HG02981 (cell line): ENCODE measurements at regions not wholly inside any gene's neighbourhood (a gene's known extent, or its start where the extent isn't known, plus 50 kb on each side); places are given as distances from the start of the nearest gene placed in this dataset.
"Not testable (repeated sequence)": the region's sequence is repeated elsewhere in the genome, so short reads cannot be mapped to it uniquely, and the experiment has no call there.

ENCODE experiments used
- ATAC-seq: cut with Tn5 transposase; IDR thresholded peaks from one replicate; pipeline ENCODE4 v1.9.1; 2021; ENCODE audit warnings: mild to moderate bottlenecking, moderate library complexity; ENCODE audit not compliant: unreplicated experiment

DNA sequence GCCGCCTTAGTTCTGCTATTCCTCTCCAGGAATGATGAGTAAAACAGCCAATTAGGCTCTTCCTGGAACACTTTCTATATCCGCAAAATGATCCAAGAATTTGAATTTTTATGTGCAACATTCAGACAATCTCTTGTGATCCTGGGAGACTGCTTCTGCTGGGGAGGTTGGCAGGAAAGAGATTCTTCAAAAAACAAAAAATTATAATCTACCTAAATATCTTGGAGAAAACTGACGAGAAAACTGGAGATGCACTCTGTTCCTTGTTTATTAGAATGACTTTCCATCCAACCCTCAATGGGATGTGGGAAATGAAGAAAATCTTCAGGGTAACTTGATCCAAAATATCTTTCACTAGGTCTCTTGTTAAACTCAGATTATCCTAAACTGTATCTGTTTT, 346.3 kb upstream of the UBE2E2 start:
- ATAC-seq, result no peak

- ATAC-seq, result no peak
Measured at GRCh38 chr3:22858486-22858885, 344.6 kb upstream of the UBE2E2 start.

GRCh38 chr3:22859618-22860017, 343.5 kb upstream of the UBE2E2 start:
- ATAC-seq, result no peak

- ATAC-seq, result no peak
Measured at GRCh38 chr3:22861426-22861825, 341.7 kb upstream of the UBE2E2 start.

- ATAC-seq, result no peak
Measured at GRCh38 chr3:22862111-22862510, 341.0 kb upstream of the UBE2E2 start.

DNA sequence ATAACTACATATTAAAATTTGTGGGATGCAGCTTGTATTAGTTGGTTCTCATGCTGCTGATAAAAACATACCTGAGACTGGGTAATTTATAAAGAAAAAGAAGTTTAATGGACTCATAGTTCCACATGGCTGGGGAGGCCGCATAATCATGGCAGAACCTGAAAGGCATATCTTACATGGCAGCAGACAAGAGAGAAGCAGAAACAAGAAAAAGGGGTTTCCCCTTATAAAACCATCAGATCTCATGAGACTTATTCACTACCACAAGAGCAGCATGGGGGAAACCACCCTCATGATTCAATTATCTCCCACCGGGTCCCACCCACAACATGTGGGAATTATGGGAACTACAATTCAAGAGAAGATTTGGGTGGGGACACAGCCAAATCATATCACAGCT, 320.3 kb upstream of the UBE2E2 start:
- ATAC-seq, result not testable (repeated sequence)

- no peak for ATAC-seq
Measured at GRCh38 chr3:22885039-22885438, 318.1 kb upstream of the UBE2E2 start.

- ATAC-seq, result no peak
Measured at GRCh38 chr3:22885574-22886341, 317.4 kb upstream of the UBE2E2 start.

DNA sequence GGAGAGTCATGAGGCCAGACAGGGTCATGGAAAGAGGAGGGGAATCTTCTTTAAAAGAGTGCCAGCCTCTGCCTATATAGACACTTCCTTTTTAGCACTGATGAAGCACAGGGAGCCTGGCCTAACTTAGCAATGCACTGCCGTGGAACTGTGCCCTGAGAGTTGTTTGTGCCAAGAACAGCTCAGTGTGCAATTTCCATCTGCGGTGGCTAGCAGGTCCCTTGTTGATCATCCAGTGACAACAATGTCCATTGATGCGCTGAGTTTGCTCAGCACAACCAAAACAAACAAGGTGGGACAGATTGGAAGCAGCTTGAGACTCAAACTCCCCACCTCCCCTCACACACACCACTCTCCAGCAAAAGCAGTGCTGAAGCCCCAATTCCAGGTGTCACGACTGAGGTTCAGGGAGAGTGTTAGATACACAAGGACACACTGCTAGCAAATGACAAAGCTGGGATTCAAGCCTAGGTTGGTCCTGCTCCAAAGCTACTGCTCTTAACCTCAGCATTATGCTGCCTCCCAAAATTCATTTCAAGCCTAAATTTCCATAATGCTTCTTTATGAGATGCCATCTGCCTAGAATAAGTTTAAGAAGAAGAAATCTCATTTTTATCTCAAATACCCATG, 316.6 kb upstream of the UBE2E2 start:
- ATAC-seq, result no peak

GRCh38 chr3:22887664-22888291, 315.3 kb upstream of the UBE2E2 start:
- ATAC-seq, result peak; percentile 63

DNA sequence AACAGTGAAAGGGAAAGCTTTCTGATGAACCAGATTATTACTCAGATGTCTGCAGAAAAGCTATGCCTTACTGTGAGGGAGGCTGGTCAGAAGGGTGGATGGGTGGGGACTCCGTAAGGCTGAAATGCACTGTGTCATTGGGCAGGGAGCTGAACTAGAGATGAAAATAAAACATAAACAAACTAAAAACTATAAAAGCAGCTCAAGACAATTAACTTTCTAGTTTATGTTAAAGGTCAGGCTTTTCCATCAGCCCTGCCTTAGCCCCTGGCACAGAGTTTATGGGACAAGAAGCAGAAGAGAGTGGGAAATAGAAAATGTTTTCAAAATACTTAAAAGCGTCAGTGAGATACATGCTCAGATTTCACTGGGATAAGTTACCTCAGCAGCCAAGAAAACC, 310.0 kb upstream of the UBE2E2 start:
- no peak for ATAC-seq

GRCh38 chr3:22893644-22894325, 309.3 kb upstream of the UBE2E2 start:
- ATAC-seq, result no peak

- ATAC-seq, result no peak
Measured at GRCh38 chr3:22894865-22895264, 308.3 kb upstream of the UBE2E2 start.

DNA sequence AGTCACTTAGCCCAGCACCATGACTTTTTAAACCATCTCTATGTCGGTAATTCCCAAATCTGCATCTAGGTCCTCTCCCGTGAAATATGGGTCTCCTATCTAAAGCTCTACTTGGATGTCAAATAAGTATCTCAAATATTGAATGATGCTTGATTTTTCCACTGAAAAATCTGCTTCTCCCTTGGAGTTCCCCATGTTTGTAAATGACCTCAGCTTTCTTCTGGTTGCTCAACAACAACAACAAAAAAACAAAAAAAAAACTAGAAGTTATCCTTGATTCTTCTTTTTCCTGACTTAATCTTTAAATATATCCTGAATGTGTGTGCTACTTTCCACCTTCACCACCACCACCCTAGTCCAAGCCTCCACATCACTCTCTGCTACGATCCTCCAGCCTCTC, 307.5 kb upstream of the UBE2E2 start:
- no peak for ATAC-seq

DNA sequence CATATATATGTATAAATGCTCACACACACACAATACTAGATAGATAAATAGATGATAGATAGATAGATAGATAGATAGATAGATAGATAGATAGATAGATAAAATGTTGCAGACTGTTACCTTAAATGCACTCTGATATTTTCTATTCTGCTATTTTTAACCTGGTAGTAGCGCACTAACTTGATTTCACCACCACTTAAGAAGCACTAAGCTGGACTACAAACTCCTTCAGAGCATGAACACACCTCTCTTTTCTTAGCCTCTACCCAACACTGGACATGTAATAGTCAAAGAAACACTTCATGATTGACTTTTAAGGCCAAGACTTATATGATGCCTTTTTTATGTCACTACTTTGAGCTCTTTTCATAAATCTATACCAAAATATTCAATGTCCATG, 304.6 kb upstream of the UBE2E2 start:
- no peak for ATAC-seq

DNA sequence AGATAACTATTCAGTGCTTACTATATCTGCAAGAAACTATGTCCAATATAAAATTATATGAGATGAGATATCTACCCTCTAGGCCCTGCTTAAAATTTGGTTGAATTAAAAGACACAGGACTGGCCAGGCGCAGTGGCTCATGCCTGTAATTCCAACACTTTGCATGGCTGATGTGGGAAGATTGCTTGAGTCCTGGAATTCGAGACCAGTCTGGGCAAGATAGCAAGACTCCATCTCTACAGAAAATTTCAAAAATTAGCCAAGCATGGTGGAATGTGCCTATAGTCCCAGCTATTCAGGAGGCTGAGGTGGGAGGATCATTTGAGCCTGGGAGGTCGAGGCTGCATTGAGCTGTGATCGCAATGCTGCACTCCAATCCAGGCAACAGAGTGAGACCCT, 303.7 kb upstream of the UBE2E2 start:
- ATAC-seq, result no peak

DNA sequence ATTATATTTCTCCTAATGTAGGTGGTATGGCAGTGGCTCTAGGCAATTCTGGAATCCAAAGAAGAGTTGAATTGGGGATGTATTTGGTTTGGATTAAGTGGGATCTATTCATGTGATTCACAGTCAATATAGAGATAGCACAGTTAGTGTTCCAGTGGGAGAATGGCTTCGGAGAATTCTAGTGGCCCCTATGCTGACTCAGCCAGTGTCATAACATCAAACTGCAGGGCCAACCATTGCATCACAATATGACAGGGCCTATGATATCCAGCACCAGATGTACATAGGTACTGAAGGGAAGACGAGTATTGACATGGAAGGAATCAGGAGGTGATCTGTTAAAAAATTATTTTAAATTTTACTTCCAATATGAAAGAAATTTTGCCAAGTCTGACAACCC, 302.8 kb upstream of the UBE2E2 start:
- no peak for ATAC-seq

GRCh38 chr3:22901684-22902083, 301.4 kb upstream of the UBE2E2 start:
- no peak for ATAC-seq

DNA sequence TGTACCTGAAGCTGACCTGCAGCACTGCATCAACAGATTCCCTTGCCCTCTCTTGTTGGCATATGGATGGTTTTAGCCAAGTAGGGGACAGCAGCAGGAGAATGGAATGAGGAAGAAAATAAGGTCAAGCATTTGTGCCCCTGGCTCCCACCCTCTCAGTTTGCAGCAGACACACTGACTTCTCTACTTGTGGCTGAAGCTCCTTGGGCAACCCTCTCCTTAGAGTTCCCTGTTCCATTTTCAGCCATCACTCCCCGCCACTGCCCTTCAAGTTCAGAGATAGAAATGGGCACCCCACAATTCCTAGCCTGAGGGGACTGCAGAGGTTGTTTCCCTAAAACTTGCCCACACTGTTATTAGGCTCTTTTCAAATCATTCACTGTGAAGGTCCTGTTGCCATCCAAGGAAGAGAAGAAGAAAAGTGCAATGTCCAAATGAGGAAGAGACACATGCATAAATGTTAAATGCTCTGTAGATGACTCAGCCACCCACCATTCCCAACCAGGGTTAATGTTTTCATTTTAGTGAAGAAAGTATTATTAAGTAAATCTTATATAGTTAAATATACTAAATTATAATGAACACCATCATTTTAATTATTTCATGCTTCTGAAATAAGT, 295.9 kb upstream of the UBE2E2 start:
- no peak for ATAC-seq

- ATAC-seq, result no peak
Measured at GRCh38 chr3:22907796-22908195, 295.3 kb upstream of the UBE2E2 start.

GRCh38 chr3:22908989-22909507, 294.1 kb upstream of the UBE2E2 start:
- ATAC-seq, result no peak
